Fibroblast of villous mesenchyme (primary cell): ENCODE measurements at regions not wholly inside any gene's neighbourhood (a gene's known extent, or its start where the extent isn't known, plus 50 kb on each side); places are given as distances from the start of the nearest gene placed in this dataset.
A peak's percentile ranks its signal among the peaks of the same experiment; 100 is the strongest.

Experiments used
- DNase-seq: peaks from one replicate; pipeline ENCODE4 v3.0.0-alpha.2; 2010; ENCODE audit warnings: low read depth
- H3K4me3 ChIP-seq: 2 replicates; pipeline ENCODE4 v1.5.1; 2011; ENCODE audit warnings: low read depth, mild to moderate bottlenecking, low read length
- CTCF ChIP-seq: IDR thresholded peaks from 2 replicates; pipeline ENCODE4 v1.5.1; 2012; ENCODE audit warnings: low read depth, mild to moderate bottlenecking, low read length; ENCODE audit not compliant: insufficient read depth

DNA sequence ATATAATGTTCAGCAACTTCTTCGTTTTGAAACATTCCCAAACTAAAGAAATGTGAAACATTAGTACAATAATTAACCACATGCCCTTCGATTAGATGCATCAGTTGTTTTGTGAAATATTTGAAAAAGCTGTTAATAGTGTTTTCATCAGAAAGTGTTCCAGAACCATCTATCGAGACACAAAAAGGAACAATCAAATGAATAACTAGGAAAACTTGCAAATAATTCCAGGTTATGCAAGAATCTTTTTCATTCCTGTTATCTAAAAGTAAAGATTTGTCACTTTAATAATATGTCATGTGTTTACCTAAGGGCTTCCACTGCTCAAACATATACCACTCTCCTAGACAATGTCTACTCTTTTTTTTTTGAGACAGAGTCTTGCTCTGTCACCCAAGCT lies 904.2 kb upstream of the MIR17HG start:
- TF ChIP-seq CTCF, result no peak
- no peak for DNase-seq
- H3K4me3 ChIP-seq, result no peak overlapping the region

- no peak overlapping the region for H3K4me3 ChIP-seq
- TF ChIP-seq CTCF, result no peak
- no peak for DNase-seq
These were observed 903.3 kb upstream of the MIR17HG start for GRCh38 chr13:90444232-90444631.

GRCh38 chr13:90445179-90445578 lies 902.3 kb upstream of the MIR17HG start:
- DNase-seq, result peak; percentile 80
- no peak overlapping the region for H3K4me3 ChIP-seq
- no peak for TF ChIP-seq CTCF

- no peak for TF ChIP-seq CTCF
- DNase-seq, result no peak
- H3K4me3 ChIP-seq, result no peak overlapping the region
These were observed 900.3 kb upstream of the MIR17HG start for GRCh38 chr13:90447034-90447733.

DNA sequence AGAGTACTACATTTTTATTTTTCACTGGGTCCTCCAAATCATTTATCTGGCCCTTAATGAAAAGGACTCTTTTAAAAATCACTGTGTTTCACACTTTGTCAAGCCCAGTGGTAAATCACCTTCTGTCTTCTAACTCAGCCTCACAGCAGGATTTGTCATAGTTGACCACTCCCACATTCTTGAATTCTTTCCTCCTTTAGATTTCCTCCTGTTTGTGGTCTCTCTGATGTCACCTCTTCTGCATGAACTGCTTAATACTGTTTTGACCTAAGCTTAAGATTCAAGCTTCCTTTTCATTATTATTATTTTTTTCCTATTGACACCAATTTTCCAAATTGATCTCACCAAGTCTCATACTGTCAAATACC lies 899.8 kb upstream of the MIR17HG start:
- TF ChIP-seq CTCF, result no peak
- H3K4me3 ChIP-seq, result no peak overlapping the region
- DNase-seq, result peak; percentile 16

- DNase-seq, result no peak
- H3K4me3 ChIP-seq, result no peak overlapping the region
- no peak for TF ChIP-seq CTCF
These were observed 898.9 kb upstream of the MIR17HG start for GRCh38 chr13:90448466-90449037.

DNA sequence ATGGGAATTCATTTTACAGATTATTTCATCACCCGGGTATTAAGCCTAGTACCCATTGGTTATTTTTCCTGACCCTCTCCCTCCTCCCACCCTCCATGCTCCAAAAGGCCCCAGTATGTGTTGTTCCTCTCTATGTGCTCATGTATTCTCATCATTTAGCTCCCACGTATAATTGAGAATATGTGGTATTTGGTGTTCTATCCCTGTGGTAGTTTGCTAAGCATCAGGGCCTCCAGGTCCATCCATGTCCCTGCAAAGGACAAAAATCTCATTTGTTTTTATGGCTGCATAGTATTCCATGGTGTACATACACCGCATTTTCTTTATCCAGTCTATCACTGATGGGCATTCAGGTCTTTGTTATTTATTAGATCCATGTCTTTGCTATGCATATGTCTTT lies 894.1 kb upstream of the MIR17HG start:
- DNase-seq, result no peak
- no peak overlapping the region for H3K4me3 ChIP-seq
- TF ChIP-seq CTCF, result no peak
